GM12873 (cell line): ENCODE measurements at regions not wholly inside any gene's neighbourhood (a gene's known extent, or its start where the extent isn't known, plus 50 kb on each side); places are given as distances from the start of the nearest gene placed in this dataset.

Experiments
- TF ChIP-seq, protein P1 (sequence below): IDR thresholded peaks from 2 replicates; pipeline ENCODE4 v1.5.1; 2012; ENCODE audit warnings: low read depth, mild to moderate bottlenecking, moderate library complexity, low read length, control low read depth; ENCODE audit not compliant: insufficient read depth; ENCODE audit errors: missing control alignments

DNA sequence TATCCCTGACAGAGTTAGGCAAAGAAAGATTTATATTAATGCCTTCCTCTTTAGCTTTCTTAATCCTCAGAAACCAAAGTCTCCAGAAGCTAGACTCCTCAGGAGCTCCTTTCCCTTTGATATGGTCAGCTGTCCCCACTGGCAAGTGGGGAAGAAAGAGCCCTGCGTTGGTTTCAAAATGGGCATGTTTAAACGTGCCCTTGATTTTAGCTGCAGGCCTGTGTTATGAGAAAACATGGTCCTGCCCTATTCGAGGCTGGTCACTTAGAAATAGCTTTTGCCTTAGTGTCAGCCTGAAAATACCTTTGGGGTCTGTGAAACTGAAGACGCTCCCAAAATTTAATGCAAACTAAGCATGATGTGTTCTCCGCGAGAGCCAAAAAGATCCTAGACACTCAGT, 135.5 kb upstream of the RARB start:
- TF ChIP-seq, protein P1, sequence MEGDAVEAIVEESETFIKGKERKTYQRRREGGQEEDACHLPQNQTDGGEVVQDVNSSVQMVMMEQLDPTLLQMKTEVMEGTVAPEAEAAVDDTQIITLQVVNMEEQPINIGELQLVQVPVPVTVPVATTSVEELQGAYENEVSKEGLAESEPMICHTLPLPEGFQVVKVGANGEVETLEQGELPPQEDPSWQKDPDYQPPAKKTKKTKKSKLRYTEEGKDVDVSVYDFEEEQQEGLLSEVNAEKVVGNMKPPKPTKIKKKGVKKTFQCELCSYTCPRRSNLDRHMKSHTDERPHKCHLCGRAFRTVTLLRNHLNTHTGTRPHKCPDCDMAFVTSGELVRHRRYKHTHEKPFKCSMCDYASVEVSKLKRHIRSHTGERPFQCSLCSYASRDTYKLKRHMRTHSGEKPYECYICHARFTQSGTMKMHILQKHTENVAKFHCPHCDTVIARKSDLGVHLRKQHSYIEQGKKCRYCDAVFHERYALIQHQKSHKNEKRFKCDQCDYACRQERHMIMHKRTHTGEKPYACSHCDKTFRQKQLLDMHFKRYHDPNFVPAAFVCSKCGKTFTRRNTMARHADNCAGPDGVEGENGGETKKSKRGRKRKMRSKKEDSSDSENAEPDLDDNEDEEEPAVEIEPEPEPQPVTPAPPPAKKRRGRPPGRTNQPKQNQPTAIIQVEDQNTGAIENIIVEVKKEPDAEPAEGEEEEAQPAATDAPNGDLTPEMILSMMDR: no peak

- TF ChIP-seq, protein P1: no peak
Observed at GRCh38 chr3:25293736-25294135, 134.3 kb upstream of the RARB start.

DNA sequence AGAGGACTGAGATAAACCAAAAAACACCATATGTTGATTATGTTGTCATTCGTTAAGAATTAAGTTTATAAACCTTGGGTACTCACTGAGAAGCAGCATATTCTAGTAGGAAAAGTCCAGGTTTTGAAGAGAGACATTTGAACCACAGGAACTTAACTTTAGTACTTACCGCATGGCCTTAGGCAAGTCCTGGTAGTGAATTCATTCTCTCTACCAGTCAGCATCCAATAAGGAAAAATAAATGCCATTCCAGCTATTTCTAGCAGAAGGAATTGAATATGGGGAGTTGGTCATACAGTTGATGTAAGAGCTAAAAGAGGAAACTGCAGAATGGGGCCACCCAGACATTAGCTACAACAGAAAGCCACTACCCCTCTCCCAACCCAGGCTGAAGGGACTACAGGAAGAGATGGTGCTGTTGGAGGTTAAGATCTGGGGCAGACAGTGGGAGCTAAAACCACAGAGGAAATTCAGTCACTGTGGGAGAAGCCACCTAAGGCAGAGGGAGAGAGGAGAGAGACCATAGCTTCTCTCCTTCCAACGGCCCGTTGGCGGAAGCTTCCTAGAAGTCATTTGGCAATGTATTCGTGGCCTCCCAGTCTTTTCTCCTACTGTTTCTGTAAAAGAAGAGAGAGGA, 133.8 kb upstream of the RARB start:
- TF ChIP-seq, protein P1: no peak

GRCh38 chr3:25297667-25298585, 130.1 kb upstream of the RARB start:
- TF ChIP-seq, protein P1: no peak

- TF ChIP-seq, protein P1: no peak
Observed at GRCh38 chr3:25300141-25300540, 127.9 kb upstream of the RARB start.

DNA sequence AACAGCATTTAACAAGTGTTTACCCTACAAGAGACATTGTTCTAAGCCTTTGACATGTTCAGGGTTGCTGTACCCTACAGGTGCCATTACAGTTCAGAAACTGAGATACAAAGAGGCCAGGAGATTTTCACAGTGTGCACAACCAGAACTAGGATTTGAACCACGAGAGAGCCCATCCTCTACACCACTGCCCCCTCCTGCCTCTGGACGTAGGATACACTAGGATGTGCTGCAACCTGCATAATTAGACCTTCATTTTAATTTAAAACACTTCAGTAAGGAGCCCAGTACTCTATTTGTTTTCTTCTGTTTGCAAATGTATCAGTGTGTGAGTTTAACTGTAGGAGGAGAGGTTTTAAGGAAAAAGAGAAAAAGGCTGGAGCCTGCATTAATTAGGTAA, 123.1 kb upstream of the RARB start:
- TF ChIP-seq, protein P1: no peak

DNA sequence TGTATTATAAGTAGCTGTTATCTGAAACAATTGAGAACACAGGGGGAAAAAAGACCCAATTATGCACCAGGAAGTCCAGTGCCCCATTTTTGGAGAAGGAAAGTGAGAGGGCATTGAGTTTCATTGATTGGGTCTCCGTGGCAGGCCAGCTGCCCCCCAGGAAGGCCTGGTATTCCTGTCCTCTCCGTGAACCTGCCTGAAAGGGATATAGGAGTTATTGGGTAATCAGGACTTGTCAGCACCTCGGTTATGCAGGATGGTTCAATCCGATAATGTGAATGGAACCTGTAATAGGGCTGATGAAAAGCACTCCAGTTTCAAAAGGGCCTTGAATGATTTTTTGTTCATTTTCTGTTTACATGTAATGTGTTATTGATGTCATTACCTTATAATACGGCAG, 122.0 kb upstream of the RARB start:
- TF ChIP-seq, protein P1: no peak
